ENCODE measurements at regions not wholly inside any gene's neighbourhood (a gene's known extent, or its start where the extent isn't known, plus 50 kb on each side); places are given as distances from the start of the nearest gene placed in this dataset.
"Not testable (repeated sequence)": the region's sequence is repeated elsewhere in the genome, so short reads cannot be mapped to it uniquely, and the experiment has no call there.

DNA sequence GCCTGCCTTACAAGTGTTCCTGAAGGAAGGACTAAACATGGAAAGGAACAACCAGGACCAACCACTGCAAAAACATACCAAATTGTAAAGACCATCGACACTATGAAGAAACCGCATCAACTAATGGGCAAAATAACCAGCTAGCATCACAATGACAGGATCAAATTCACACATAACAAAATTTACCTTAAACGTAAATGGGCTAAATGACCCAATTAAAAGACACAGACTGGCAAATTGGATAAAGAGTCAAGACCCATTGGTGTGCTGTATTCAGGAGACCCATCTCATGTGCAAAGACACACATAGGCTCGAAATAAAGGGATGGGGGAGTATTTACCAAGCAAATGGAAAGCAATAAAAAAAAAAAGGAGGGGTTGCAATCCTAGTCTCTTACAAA lies 192.1 kb downstream of the MREG start:
- TF ChIP-seq, protein P1, sequence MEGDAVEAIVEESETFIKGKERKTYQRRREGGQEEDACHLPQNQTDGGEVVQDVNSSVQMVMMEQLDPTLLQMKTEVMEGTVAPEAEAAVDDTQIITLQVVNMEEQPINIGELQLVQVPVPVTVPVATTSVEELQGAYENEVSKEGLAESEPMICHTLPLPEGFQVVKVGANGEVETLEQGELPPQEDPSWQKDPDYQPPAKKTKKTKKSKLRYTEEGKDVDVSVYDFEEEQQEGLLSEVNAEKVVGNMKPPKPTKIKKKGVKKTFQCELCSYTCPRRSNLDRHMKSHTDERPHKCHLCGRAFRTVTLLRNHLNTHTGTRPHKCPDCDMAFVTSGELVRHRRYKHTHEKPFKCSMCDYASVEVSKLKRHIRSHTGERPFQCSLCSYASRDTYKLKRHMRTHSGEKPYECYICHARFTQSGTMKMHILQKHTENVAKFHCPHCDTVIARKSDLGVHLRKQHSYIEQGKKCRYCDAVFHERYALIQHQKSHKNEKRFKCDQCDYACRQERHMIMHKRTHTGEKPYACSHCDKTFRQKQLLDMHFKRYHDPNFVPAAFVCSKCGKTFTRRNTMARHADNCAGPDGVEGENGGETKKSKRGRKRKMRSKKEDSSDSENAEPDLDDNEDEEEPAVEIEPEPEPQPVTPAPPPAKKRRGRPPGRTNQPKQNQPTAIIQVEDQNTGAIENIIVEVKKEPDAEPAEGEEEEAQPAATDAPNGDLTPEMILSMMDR (IDR thresholded peaks at IDR 0.05; ENCODE audit: insufficient read depth, low read length): not testable (repeated sequence)
- not testable (repeated sequence) for TF ChIP-seq GABPA, POLR2AphosphoS5 (IDR thresholded peaks at IDR 0.05; ENCODE audit: low read depth)

All from HL-60 (cell line).